Transverse colon (tissue), 4 donors: ENCODE measurements at regions not wholly inside any gene's neighbourhood (a gene's known extent, or its start where the extent isn't known, plus 50 kb on each side); places are given as distances from the start of the nearest gene placed in this dataset.

ENCODE experiments used
- POLR2A ChIP-seq: fragments of 450-650 bp; IDR thresholded peaks from one replicate; pipeline ENCODE4 v1.6.1; 2016; ENCODE audit warnings: antibody characterized with exemption, mild to moderate bottlenecking, moderate library complexity
- POLR2AphosphoS5 ChIP-seq, 3 donors: sonication (generic); formaldehyde crosslinking; IDR thresholded peaks; one replicate each; pipeline ENCODE4 v1.6.1; 2016; ENCODE audit warnings: antibody characterized with exemption in 3 of 3
- TF ChIP-seq, protein P1 (sequence below), 5 experiments: fragments of 200-600 bp in 3 of 5; fragments of 450-650 bp in 2 of 5; sonication (generic) in 3 of 5; IDR thresholded peaks; 1 replicate in 2 of 5; 2 replicates in 3 of 5; pipeline ENCODE4 v1.5.1; 2016 to 2017; ENCODE audit warnings: antibody characterized with exemption in 5 of 5, inconsistent platforms in 3 of 5, mild to moderate bottlenecking in 2 of 5, moderate library complexity in 1 of 5

DNA sequence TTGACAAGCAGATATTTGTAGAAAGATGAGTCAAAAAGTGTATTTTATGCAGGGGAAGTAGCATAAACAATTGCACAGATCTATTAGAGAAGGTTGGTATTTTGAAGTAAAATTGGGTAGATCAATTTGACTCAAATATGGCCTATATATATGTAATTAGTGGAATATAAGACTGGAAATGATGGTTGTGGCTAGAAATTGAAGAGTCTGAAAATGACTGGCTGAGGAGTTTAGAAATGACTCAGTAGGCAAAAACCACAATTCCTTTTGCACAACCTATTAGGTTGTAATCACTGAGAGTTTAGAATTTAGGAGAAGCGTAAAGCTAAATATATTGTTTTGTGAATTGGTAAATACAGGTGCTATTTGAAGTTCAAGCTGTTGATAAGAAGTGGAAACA, 622.6 kb upstream of the PCDH20 start:
- TF ChIP-seq, protein P1, sequence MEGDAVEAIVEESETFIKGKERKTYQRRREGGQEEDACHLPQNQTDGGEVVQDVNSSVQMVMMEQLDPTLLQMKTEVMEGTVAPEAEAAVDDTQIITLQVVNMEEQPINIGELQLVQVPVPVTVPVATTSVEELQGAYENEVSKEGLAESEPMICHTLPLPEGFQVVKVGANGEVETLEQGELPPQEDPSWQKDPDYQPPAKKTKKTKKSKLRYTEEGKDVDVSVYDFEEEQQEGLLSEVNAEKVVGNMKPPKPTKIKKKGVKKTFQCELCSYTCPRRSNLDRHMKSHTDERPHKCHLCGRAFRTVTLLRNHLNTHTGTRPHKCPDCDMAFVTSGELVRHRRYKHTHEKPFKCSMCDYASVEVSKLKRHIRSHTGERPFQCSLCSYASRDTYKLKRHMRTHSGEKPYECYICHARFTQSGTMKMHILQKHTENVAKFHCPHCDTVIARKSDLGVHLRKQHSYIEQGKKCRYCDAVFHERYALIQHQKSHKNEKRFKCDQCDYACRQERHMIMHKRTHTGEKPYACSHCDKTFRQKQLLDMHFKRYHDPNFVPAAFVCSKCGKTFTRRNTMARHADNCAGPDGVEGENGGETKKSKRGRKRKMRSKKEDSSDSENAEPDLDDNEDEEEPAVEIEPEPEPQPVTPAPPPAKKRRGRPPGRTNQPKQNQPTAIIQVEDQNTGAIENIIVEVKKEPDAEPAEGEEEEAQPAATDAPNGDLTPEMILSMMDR (IDR thresholded peaks at IDR 0.05): no peak
- TF ChIP-seq POLR2AphosphoS5 (IDR thresholded peaks at IDR 0.05): no peak
- no peak for TF ChIP-seq POLR2A
